ENCODE measurements at regions not wholly inside any gene's neighbourhood (a gene's known extent, or its start where the extent isn't known, plus 50 kb on each side); places are given as distances from the start of the nearest gene placed in this dataset.
"Not testable (repeated sequence)": the region's sequence is repeated elsewhere in the genome, so short reads cannot be mapped to it uniquely, and the experiment has no call there.

- TF ChIP-seq POLR2AphosphoS5 (IDR thresholded peaks at IDR 0.05) (no peak), EP300 (IDR thresholded peaks at IDR 0.05) (no peak), POLR2A (IDR thresholded peaks at IDR 0.05) (no peak)
- TF ChIP-seq, protein P1, sequence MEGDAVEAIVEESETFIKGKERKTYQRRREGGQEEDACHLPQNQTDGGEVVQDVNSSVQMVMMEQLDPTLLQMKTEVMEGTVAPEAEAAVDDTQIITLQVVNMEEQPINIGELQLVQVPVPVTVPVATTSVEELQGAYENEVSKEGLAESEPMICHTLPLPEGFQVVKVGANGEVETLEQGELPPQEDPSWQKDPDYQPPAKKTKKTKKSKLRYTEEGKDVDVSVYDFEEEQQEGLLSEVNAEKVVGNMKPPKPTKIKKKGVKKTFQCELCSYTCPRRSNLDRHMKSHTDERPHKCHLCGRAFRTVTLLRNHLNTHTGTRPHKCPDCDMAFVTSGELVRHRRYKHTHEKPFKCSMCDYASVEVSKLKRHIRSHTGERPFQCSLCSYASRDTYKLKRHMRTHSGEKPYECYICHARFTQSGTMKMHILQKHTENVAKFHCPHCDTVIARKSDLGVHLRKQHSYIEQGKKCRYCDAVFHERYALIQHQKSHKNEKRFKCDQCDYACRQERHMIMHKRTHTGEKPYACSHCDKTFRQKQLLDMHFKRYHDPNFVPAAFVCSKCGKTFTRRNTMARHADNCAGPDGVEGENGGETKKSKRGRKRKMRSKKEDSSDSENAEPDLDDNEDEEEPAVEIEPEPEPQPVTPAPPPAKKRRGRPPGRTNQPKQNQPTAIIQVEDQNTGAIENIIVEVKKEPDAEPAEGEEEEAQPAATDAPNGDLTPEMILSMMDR (IDR thresholded peaks at IDR 0.05): no peak
- Histone ChIP-seq H3K9me3 (no peaks in the 10 kb centered on the region), H3K4me1 (peaks cover 2% of the 10 kb centered on the region), H3K4me3 (no peak overlapping the region), H3K27ac (no peak overlapping the region), H3K27me3 (no peaks in the 10 kb centered on the region), H3K36me3 (no peaks in the 10 kb centered on the region)
- 57% methylated on average over 7 of the region's 7 CpGs for WGBS
- no peak for DNase-seq (ENCODE audit: low spot score in 2 of 2)
Measured at GRCh38 chr1:224045556-224045955, 68.4 kb upstream of the FBXO28 start.

DNA sequence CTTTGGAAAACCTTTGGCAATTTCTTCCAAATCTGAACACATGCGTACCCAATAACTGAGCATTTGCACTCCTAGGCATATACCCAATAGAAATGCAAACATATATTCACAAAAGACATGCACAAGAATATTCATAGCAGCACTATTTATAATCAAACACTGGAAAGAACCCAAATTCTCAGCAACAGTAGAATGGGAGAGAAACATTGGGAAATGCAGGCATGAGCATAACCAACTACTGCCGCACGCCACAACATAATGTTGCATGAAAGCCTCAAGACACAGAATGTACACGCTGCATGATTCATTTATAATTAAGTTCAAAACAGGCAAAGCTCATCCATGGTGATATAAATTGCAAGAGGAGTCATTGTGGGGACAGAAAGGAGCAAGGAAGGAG is 69.5 kb upstream of the FBXO28 start:
- DNase-seq (ENCODE audit: low spot score in 2 of 2): no peak
- H3K4me1 ChIP-seq: no peaks in the 10 kb centered on the region
- TF ChIP-seq POLR2A (IDR thresholded peaks at IDR 0.05) (no peak), POLR2AphosphoS5 (IDR thresholded peaks at IDR 0.05) (no peak)
- TF ChIP-seq, protein P1 (IDR thresholded peaks at IDR 0.05): no peak
- no peak overlapping the region for H3K4me3 ChIP-seq
- no peaks in the 10 kb centered on the region for H3K36me3 ChIP-seq
- WGBS: 89% methylated on average over 4 of the region's 4 CpGs
- no peaks in the 10 kb centered on the region for H3K9me3 ChIP-seq
- no peak overlapping the region for H3K27ac ChIP-seq
- no peaks in the 10 kb centered on the region for H3K27me3 ChIP-seq

DNA sequence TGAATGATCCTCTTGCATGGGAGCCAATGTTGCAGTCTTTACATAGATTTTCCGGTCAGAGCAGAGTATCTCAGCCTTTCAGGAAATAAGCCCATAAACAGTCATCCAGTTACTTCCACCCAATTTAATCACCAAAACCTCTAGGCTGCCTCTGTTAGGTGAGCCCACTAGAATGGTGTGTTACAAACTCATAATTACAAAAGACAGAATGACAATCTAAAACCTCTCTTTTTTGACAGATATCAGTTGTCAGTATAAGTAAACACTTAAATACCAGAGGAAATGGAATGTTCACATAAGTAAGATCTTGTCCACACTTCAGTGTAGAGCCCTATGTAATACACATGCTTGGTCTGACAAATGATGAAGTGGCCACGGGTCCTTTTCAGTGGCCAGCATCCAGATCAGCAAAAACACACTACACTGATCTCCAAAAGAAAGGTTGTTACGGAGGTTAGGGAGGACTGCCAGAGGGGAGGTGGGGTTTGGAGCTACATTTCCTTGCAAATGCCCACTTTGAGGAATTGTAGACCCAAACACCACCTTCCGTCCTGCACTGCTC is 71.3 kb upstream of the FBXO28 start:
- 81% methylated on average over 4 of the region's 4 CpGs for WGBS
- H3K36me3 ChIP-seq: no peaks in the 10 kb centered on the region
- DNase-seq (ENCODE audit: low spot score in 2 of 2): no peak
- H3K4me1 ChIP-seq: no peaks in the 10 kb centered on the region
- H3K27ac ChIP-seq: no peak overlapping the region
- H3K9me3 ChIP-seq: no peaks in the 10 kb centered on the region
- H3K4me3 ChIP-seq: no peak overlapping the region
- TF ChIP-seq EP300 (IDR thresholded peaks at IDR 0.05) (no peak), POLR2A (IDR thresholded peaks at IDR 0.05) (no peak), POLR2AphosphoS5 (IDR thresholded peaks at IDR 0.05) (no peak)
- TF ChIP-seq, protein P1 (IDR thresholded peaks at IDR 0.05): no peak
- no peaks in the 10 kb centered on the region for H3K27me3 ChIP-seq

GRCh38 chr1:224041032-224041431 is 72.9 kb upstream of the FBXO28 start:
- no peaks in the 10 kb centered on the region for H3K36me3 ChIP-seq
- no peak overlapping the region for H3K4me3 ChIP-seq
- no peaks in the 10 kb centered on the region for H3K9me3 ChIP-seq
- no peak for DNase-seq (ENCODE audit: low spot score in 2 of 2)
- WGBS: 66% methylated on average over 3 of the region's 3 CpGs
- no peaks in the 10 kb centered on the region for H3K27me3 ChIP-seq
- H3K27ac ChIP-seq: no peak overlapping the region
- TF ChIP-seq, protein P1 (IDR thresholded peaks at IDR 0.05): no peak
- no peak for TF ChIP-seq POLR2A (IDR thresholded peaks at IDR 0.05)
- no peak for TF ChIP-seq POLR2AphosphoS5 (IDR thresholded peaks at IDR 0.05)
- no peak for TF ChIP-seq EP300 (IDR thresholded peaks at IDR 0.05)
- no peaks in the 10 kb centered on the region for H3K4me1 ChIP-seq

- not testable (repeated sequence) for H3K4me3 ChIP-seq; DNase-seq (ENCODE audit: low spot score in 2 of 2); H3K27me3 ChIP-seq; H3K27ac ChIP-seq; H3K9me3 ChIP-seq; H3K4me1 ChIP-seq; H3K36me3 ChIP-seq
Measured at GRCh38 chr1:224040423-224040822, 73.5 kb upstream of the FBXO28 start.

DNA sequence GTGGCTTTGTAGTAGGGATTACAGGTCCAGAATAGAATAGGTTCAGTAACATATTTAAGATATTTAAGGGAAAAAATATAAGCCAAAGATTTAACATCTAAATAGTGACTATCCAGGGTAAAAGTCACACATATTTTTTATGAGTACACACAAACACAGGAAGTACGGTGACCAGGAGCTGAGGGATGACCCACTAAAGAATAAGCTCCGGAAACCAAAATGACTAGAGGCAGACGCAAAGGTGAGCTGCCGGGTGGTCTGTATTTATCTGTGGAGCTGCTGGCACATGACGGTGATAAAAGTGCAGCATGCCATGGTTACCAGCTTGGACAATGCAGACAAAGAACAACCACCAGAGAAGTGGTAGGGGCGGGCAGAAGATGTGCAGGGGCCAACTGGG is 73.9 kb upstream of the FBXO28 start:
- WGBS: 81% methylated on average over 6 of the region's 6 CpGs
- H3K27ac ChIP-seq: not testable (repeated sequence)

GRCh38 chr1:224038832-224039231 is 75.1 kb upstream of the FBXO28 start:
- not testable (repeated sequence) for DNase-seq (ENCODE audit: low spot score in 2 of 2); H3K4me3 ChIP-seq; H3K4me1 ChIP-seq; H3K36me3 ChIP-seq; H3K27me3 ChIP-seq; H3K9me3 ChIP-seq; H3K27ac ChIP-seq
- 87% methylated on average over 2 of the region's 2 CpGs for WGBS

More for the DNA sequence above, 73.9 kb upstream of the FBXO28 start:
- not testable (repeated sequence) for H3K36me3 ChIP-seq; H3K4me3 ChIP-seq; H3K9me3 ChIP-seq; H3K4me1 ChIP-seq; DNase-seq (ENCODE audit: low spot score in 2 of 2); H3K27me3 ChIP-seq

GRCh38 chr1:224037362-224037761 is 76.5 kb upstream of the FBXO28 start:
- H3K36me3 ChIP-seq; H3K27ac ChIP-seq; H3K9me3 ChIP-seq; DNase-seq (ENCODE audit: low spot score in 2 of 2); H3K4me1 ChIP-seq; H3K27me3 ChIP-seq; H3K4me3 ChIP-seq: not testable (repeated sequence)
- WGBS: 83% methylated on average over 2 of the region's 3 CpGs

DNA sequence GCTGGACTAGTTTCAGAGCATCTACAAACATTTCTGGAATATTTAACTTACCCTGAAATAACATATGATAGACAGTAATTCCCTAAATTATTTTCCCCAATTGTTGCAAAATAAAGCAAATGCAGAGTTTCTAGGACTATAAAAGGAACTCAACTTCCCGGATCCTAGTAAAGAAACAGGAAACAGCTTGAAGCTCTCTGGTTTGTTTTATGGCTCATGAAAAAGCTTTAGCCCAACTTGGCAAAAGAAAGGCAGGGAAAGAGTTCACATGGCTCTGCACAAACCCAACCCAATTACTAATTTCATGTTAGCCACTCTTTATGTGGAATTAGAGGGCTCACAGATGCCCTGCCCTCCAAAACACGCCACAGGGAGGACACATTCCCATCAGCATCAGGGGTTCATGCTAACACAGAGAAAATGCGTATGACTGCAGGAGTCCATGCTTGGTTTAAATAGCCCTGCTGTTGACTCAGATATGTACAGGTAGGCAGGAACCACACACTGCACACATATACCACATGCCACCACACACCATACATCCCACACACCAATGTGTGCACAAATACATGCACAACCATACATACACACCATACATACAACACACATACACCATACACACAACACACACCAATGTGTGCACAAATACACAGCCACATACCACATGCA is 81.2 kb upstream of the FBXO28 start:
- not testable (repeated sequence) for H3K27me3 ChIP-seq; H3K4me3 ChIP-seq; H3K9me3 ChIP-seq; H3K27ac ChIP-seq; H3K4me1 ChIP-seq; DNase-seq (ENCODE audit: low spot score in 2 of 2); H3K36me3 ChIP-seq
- WGBS: 0% methylated on average over 1 of the region's 3 CpGs
